ENCODE measurements at regions not wholly inside any gene's neighbourhood (a gene's known extent, or its start where the extent isn't known, plus 50 kb on each side); places are given as distances from the start of the nearest gene placed in this dataset.

DNA sequence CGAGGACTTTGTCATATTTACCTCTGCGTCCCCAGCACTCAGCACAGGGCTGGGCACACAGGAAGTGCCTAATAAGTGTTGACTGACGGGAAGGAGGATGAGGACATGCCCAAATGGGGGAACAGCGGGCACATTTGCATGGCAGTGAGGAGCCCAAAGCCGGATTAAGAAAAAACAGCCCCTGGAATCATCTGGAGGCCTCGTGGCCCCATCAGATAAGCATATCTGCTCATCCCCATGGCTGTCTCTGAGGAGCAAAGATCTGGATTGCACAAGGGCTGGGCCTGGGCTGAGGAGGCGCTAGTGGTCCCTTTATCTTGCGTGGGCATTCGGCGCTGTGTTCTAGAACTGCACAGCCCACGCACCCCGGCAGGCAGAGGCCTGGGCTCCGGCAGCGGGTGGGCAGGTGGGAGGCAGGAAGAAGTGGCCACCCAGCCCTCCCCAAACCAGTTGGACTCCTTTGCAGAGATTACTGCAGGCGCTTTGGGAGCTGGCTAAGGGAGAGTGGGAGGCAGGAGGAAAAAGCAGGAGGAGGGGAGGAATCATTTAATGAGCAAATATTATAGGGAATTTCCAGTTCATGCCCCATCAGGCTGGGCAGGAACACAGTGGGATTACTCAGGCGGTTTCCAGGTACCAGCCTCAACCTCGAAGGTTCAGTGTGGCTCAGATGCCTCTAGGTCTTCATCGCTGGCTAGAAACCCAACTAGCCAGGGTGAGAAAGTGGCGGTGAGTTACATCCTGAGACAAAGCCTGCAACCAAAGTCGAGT, 108.1 kb downstream of the CEBPB start:
- DNase-seq (ENCODE audit: low read depth), result no peak

DNA sequence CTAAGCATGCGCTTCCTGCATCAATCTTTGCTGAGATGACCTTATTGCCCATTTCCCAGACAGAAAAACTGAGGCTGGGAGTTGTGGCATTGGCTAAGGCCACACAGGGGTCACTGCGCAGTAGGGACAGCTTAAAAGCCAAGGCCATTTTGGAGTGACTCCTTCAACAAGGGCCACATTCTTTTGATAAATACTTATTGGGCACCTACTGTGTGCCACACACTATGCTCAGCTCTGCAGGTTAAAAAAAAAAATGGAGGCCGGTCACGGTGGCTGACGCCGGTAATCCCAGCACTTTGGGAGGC, 108.6 kb downstream of the CEBPB start:
- no peak for DNase-seq (ENCODE audit: low read depth)

DNA sequence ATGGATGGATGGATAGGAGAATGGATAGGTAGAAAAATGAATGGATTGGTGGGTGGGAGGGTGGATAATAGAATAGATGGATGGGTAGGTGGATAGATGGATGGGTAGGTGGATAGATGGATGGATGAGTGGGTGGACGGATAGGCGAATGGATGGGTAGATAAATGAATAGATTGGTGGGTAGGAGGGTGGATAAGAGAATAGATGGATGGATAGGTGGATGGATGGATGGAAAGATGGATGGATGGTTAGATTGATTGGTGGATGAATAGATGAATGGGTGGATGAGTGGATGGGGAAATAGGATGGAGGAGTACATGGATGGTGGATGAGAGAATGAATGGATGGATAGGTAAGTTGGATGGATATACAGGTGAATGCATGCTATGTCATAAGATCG, 110.5 kb downstream of the CEBPB start:
- DNase-seq (ENCODE audit: low read depth), result no peak

DNA sequence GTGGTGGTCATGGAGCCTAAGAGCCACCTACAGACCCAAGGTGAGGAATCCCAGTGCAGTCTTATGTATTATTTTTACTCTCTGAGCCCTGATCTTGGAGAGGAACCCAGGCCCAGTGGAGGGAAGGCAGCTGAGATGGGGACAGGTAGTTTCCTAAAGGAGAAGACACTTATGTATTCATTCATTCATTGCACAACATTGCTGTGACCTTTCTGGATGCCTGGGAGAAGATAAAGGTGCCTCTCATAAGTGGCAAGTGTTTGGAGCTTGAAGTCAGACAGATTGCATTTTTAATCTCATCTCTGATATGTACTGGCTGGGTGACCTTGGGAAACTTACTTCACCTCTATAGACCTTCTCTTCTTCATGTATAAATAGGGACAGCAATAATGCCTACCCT, 111.1 kb downstream of the CEBPB start:
- DNase-seq (ENCODE audit: low read depth), result no peak

DNA sequence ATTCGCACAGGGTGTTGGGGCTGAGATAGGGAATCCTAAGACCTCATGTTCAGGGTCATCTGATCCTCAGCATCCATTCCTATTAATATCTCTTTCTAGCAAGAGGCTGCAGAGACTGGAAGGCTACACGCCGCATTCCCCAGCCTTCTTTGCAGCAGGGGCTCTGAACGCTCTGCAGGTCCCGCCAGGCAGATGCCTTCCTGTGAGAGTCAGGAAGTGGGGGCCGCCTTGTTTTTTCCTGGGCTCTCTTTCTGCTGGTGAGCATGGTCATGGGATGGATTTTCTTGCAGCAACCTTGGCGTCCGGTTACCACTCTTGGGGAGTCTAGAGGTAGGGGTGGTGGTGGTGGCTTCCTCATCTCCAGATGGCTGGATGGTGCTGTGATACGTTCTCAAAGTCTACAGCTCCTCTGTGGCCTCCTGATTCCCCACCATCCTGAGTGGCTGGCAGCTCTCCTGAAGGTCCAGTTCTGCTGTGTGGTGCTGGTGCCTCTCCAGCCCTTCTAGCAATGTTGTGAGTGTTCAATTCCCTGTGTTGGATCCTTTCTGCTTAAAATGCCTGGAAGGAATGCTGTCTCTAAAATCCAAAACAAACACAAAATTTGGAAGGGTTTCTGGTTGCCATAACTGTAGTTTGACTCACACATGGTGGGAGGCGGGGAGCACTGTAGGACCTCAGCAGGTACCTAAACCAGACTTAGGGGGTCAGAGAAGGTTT, 111.9 kb downstream of the CEBPB start:
- no peak for DNase-seq (ENCODE audit: low read depth)

DNA sequence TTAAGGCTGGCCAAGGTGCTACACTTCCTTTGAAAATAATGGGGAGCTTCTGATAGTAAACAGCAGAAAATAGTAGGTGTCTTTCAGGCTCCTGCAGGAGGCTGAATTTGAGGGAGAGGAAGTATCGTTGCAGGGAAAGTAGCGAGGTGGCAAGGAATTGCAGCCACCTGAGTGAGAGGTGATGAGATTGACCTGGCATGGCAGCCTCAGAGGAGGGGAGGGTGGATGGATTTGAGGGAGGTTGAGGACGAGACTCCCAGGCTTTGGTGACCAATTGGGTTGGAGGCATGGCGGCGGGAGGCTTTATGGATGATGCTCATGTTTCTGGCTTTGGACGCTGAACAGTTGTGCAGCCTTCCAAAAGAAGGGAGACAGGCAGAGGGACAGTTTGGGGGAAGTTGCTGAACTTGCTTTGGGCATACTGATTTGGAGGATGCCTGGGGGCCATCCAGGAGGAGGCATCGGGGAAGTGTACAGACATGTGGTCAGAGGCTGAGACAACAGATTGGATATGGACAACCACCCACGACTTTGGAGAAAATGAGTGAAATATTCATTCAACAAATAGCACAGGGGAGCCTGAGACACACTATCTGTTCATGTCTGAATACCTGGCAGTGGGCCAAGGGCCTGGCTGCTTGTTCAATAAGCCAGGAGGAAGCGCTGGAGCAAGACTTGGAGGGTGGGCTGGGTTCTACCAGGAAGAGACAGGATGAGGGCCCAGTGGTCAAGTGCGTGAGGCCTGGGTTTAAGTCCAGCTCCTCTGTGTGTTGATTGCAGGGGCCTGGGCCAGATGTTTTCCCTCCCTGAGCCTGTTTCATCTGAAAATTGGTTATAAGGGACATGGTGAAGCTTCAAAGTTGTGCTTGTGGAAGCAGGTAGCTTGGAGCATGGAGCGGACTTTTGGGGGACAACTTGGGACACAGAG, 113.2 kb downstream of the CEBPB start:
- DNase-seq (ENCODE audit: low read depth), result no peak

DNA sequence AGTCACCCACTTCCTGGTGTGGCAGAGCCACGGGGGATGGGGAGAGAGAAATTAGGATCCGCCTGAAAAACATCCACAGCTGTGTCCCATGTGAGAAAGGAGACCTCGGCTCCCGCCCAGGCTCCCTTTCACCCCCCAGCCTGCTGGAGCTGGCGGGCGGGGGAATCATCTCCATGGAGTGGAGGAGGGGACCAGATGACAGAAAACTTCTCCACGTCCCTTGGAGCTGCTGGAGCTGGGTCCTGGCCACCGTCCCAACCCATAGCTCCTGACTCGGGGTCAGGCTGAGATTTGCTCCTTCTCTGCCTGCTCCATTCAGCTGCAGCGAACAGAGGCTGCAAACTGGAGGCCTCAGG, 113.8 kb downstream of the CEBPB start:
- no peak for DNase-seq (ENCODE audit: low read depth)

DNA sequence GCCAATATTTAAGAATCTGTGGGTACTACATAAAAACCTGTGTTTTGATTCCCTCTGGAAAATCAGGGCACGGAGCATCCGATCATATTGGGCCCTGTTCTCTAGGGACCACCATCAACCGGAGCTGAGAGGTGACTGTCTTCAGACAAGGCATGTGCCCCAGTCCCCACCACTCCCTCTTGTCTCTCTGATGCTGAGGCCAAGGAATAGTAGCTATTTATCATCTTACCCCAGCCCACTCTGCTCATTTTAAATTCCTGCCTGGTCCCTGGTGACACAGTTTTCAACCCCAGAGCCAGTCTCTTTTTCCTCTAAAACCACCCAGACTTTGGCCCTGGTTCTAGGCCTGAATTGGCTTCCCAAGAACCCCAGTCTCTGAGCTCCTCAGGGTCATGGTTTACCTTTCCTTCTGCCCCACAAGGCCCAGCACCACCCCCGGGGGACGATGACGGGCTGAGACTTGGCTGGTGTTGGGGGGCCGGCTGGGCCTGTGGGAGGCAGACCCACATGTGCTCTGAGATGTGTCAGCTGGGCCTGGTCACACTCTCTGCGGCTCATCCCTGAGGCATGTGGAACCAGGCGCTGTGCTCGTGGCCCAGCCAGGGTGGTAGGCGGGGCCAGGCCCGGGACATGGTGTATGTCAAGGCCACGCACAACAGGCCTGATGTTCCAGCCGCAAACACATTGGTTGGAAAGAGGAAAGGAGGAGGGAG, 114.4 kb downstream of the CEBPB start:
- DNase-seq (ENCODE audit: low read depth), result no peak

DNA sequence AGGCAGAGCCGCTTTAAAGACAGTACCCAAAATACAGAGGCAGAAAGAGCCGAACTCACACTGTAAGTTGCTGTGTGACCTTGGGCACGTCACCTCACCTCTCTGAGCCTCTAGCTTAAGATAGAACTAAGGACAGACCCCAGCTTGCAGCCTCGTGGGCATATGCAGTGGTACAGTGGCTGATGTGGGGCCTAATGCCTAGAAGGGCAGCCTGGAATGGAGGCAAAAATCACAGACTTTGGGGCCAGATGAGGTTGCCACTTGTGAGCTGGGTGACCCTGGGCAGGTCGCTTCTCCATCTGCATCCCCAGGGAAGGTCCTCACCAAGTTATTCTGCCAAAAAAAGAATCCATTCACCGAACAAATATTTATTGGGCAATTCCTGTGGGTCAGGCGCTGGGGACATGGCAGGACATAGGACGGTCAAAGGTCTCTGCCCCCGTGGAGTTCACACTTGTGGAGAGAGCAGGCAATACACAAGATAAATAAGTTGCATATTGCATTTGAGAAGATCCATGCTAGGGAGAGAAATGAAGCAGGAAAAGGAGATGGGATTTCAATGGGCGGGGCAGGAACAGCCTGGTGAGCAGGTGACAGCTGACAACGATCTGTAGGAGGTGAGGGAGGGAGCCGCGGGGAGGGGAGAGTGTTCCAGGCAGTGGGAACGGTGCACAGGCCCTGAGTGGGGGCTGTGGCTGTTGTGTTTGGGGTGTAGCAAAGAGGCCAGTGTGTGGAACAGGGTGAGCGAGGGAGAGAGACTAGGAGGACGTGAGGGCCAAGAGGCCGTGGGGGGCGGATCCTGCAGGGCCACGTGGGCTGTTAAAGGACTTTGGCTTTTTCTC, 115.2 kb downstream of the CEBPB start:
- no peak for DNase-seq (ENCODE audit: low read depth)

DNA sequence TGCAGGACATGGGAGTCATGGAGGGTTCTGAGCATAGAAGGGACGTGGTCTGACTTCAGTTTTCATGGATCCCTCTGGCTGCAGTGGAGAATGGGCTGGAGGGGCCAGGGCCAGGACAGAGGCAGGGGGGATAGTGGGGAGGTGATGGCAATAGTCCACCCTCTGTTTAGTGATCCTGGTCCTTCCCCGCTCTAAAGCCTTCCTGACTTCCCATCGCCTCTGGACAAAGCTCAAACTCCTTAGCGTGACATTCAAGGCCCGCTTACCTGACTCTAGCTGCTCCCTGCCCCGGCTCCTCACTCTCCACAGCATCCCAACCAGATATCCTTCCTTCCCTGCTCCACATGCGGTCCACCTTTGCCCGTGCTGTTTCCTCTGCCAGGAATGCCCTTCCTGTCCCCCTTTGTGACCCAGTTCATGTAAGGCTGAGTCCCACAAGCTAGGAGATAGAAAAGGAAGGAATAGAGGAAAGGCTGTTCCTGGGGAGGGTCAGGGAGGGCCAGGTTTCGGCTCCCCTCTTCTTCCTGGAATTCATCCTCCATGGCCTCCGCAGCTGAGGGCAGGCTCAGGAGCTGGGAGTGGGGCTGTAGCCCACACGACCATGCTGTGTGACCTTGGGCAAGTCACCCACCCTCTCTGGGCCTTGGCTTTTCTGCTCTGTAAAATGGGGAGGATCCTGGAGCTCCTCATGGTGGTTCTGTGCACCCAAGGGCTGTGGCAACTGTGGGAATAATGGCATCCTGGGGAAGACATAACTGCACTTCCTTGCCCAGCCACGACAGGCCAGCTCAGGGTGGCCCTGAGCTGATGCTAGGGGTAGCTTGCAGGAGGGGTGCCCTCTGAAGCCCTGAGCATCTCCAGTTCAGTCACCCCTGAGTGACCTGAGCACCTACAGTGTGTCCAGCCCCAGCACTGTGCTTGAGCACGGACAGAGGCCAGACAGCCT, 116.1 kb downstream of the CEBPB start:
- DNase-seq (ENCODE audit: low read depth), result no peak

DNA sequence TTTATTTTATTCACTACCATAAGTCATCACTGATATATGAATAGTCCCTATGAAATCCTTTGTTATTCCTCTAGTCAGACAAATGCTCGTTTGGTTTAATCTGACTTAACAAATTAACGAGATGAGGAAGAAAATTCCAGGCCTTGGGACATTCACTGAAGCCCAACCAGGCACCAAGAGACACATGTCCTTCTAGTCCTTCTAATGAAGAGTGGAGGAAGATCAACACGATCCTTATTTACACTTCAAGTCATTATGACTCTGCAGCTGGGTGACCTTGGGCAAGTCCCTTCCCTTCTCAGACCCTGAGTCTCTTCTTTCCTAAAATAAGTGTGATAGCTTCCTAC, 117.5 kb downstream of the CEBPB start:
- no peak for DNase-seq (ENCODE audit: low read depth)

DNA sequence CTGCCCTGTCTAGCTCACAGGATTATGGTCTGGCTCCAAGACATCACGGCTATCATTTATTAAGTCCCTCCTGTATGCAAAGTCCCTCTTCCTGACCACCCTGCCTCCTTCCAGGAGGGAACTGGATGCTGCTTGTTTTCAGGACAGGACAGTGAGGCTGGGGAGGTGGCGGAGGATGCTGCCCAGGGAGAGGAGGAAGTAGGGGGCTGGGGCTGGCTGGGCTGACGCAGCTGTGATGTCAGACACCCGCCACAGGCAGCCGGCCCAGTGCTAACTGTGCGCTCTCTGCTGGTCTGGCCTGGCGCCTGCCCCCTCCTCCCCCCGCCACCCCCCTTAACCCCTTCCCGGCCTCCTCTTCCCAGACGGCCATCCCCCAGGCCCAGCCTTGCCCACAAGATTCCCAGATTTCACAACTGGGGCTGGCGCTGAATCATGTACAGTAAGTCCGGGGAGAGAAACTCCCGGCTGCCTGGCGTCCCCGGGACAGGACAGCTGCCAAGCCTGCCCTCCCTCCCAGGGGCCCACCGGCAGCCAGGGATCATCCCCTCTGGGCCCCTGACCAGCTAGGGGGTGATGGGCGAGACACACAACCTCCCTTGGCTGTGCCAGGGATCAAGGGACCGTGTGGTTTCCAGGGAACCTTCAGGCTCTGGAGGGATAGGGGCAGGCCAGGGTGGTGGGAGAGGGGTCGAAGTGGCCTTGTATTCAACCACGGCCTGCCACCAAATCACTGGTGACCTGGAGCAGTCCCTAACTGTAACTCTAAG, 118.1 kb downstream of the CEBPB start:
- no peak for DNase-seq (ENCODE audit: low read depth)

DNA sequence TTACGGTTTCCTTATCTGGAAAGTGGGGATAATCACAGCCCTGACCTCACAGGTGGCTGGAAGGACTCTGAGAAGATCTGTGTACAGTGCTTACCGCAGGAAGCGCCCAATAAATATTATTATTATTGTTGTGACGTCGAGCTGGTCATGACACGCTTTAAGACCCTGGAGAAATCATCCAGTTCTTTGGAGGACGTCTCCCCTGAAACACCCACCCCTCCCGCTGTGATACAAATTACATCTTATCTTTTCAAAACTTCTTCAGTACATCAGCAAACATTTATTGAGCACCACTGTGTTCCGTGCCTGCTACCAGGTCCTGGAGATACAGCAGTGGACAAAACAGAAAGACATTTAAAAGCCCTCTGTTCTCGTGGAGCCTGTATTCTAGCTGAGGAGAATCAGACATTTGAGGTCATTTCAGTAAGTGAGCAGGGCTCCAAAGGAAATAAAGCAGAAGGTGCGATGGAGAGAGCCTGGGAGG, 118.7 kb downstream of the CEBPB start:
- no peak for DNase-seq (ENCODE audit: low read depth)

DNA sequence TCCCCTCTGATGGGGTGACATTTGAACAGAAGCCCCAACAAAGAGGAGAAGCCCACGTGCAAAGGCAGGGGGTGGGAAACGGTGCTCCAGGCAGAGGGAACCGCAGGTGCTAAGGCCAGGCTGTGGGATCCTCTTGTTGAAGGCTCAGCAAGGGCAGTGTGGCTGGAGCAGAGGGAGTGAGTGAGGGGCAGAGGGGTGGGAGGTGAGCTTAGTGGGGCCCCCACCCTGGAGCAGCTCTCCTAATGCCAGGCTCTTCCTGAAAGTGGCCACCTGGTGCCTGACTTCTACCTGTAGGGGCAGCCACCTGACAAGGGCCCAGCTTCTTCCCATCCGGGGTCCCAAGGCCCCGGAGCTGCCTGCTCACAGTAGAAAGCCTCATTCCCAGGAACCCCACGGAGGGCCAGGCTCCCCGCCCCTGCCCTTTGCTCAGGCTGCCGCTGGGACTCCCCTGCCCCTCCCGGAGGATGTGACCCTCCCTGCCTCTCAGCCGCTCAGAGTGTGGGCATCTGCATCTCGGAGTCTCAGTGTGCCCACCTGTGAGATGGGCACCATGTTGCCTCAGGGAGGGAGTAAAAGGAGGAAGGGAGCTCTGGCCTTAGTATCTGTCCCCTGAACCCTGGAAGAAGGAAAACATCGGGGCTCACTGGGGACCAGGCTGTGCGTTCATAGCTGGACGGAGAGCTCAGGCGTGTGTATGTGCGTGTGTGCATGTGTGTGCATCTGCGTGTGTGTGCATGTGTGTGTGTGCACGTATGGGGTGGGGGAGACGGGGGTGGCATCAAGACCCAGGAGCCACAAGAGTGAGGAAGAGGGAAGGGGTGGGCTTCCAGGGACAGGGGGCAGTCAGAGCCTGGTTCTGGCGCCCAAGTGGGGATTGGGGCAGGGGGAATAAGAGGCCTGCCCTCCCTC, 119.4 kb downstream of the CEBPB start:
- no peak for DNase-seq (ENCODE audit: low read depth)

DNA sequence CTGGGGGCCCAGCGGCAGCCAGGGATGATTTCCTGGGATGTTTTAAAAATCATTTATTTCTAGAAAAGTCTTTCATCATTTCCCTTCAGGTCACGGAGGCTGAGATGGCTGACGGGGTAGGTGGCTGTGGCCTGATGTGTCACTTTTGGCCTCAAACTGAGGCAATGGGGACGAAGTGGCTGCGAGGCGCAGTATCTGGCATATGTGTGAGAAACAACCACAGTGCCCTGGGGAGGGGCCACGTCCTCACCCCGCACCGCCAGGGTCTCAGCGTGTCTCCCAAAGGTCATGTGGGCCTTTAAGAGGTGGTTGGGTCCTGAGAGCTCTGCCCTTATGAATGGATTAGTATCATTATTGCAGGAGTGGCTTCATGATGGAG, 120.0 kb downstream of the CEBPB start:
- no peak for DNase-seq (ENCODE audit: low read depth)

DNA sequence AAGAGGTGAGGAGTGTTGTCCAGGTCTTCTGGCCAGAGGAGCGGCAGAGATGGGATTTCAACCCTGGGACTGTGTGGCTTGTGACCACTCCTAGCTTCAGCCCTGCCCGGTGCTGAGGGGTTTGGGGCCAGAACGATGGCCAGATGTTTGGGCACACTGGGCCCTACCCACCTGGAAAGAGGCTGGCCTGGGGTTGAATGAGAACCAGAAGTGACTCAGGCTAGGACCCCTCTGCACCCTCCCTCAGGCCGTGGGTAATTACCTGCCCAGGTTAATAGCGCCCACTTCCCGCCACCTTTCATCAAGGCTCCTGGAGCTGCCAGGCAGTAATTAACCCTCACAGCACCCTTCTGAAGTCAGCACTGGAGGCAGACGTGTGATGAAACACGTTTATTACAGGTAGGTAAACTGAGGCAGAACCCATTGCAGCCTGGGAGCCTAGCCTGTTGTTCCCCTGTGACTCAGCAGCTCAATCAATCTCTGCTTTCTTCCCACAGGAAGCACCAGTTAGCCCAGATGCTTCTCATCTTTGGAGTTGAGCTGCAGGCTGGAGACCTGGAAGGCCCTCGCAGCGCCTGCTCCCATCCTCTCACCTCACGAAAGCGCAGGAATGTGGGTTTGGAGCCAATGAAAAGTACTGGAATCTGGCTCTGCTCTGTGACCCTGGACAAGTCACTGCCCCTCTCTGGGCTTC, 120.8 kb downstream of the CEBPB start:
- DNase-seq (ENCODE audit: low read depth), result no peak

DNA sequence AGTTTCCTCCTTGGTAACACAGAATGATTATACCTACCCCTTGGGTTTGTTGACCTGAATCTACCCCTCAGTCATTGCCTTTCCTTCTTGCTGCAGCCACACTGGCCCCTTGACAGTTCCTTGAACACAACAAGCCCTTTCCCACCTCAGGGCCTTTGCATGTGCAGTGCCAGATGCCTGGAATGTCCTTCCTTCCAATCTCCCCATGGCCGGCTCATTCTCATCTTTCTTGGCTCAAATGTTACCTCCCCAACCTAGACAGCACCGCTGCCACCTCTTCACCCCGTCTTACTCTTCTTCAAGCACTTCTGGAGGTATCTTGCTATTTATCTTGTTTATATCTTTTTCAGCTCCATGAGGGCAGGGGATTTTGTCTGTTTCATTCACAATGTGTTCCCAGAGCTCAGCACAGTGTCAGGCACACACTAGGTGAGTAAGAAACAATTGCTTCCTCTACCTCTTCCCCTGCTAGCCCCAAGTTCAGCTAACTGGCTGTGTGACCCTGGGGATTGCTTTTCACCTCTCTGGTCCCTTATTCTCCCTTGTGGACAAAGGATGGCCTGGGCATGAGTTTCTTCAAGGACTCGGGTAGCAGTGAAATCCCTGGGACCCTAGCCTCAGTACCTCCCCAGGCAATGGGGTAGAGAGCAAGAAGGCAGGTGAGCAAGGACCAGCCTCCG, 121.5 kb downstream of the CEBPB start:
- DNase-seq (ENCODE audit: low read depth), result no peak
